ENCODE measurements at regions not wholly inside any gene's neighbourhood (a gene's known extent, or its start where the extent isn't known, plus 50 kb on each side); places are given as distances from the start of the nearest gene placed in this dataset.

GRCh38 chr3:87145553-87145952 is 81.6 kb upstream of the CHMP2B start:
- no peak overlapping the region for H3K4me3 ChIP-seq (ENCODE audit: low read length in 2 of 2)
- H3K27me3 ChIP-seq (ENCODE audit: control insufficient read depth in 1 of 2, insufficient read depth in 2 of 2, low read length in 2 of 2): peaks cover 0 to 2% of the 10 kb centered on the region in 2 donors
- no peaks in the 10 kb centered on the region for H3K4me1 ChIP-seq (ENCODE audit: control insufficient read depth, insufficient read depth, low read length)
- no peak overlapping the region for H3K27ac ChIP-seq (ENCODE audit: low read length)
- no peak overlapping the region for H3K9ac ChIP-seq (ENCODE audit: low read length in 2 of 2)
- H3K9me3 ChIP-seq (ENCODE audit: control insufficient read depth in 2 of 2, low read length in 2 of 2): peaks cover 0 to 7% of the 10 kb centered on the region in 2 donors
- no peaks in the 10 kb centered on the region for H3K36me3 ChIP-seq (ENCODE audit: control insufficient read depth in 2 of 2, insufficient read depth in 2 of 2, low read length in 2 of 2)

GRCh38 chr3:87136066-87136596 is 91.0 kb upstream of the CHMP2B start:
- Histone ChIP-seq H3K4me1 (ENCODE audit: control insufficient read depth, insufficient read depth, low read length) (no peaks in the 10 kb centered on the region), H3K27ac (ENCODE audit: low read length) (no peak overlapping the region)

GRCh38 chr3:87135412-87135811 is 91.7 kb upstream of the CHMP2B start:
- H3K4me3 ChIP-seq (ENCODE audit: low read length in 2 of 2): no peak overlapping the region
- H3K9ac ChIP-seq (ENCODE audit: low read length in 2 of 2): no peak overlapping the region
- H3K36me3 ChIP-seq (ENCODE audit: control insufficient read depth in 2 of 2, insufficient read depth in 2 of 2, low read length in 2 of 2): no peaks in the 10 kb centered on the region
- no peaks in the 10 kb centered on the region for H3K4me1 ChIP-seq (ENCODE audit: control insufficient read depth, insufficient read depth, low read length)
- H3K27me3 ChIP-seq (ENCODE audit: control insufficient read depth in 1 of 2, insufficient read depth in 2 of 2, low read length in 2 of 2): no peaks in the 10 kb centered on the region
- H3K27ac ChIP-seq (ENCODE audit: low read length): no peak overlapping the region
- H3K9me3 ChIP-seq (ENCODE audit: control insufficient read depth in 2 of 2, low read length in 2 of 2): no peaks in the 10 kb centered on the region

More at GRCh38 chr3:87136066-87136596, 91.0 kb upstream of the CHMP2B start:
- no peaks in the 10 kb centered on the region for H3K9me3 ChIP-seq (ENCODE audit: control insufficient read depth in 2 of 2, low read length in 2 of 2)
- no peaks in the 10 kb centered on the region for H3K27me3 ChIP-seq (ENCODE audit: control insufficient read depth in 1 of 2, insufficient read depth in 2 of 2, low read length in 2 of 2)
- no peaks in the 10 kb centered on the region for H3K36me3 ChIP-seq (ENCODE audit: control insufficient read depth in 2 of 2, insufficient read depth in 2 of 2, low read length in 2 of 2)
- no peak overlapping the region for H3K9ac ChIP-seq (ENCODE audit: low read length in 2 of 2)
- H3K4me3 ChIP-seq (ENCODE audit: low read length in 2 of 2): no peak overlapping the region

- no peaks in the 10 kb centered on the region for H3K4me1 ChIP-seq (ENCODE audit: control insufficient read depth, insufficient read depth, low read length)
- H3K9me3 ChIP-seq (ENCODE audit: control insufficient read depth in 2 of 2, low read length in 2 of 2): no peaks in the 10 kb centered on the region
- no peak overlapping the region for H3K27ac ChIP-seq (ENCODE audit: low read length)
- no peak overlapping the region for H3K4me3 ChIP-seq (ENCODE audit: low read length in 2 of 2)
- no peaks in the 10 kb centered on the region for H3K36me3 ChIP-seq (ENCODE audit: control insufficient read depth in 2 of 2, insufficient read depth in 2 of 2, low read length in 2 of 2)
- H3K9ac ChIP-seq (ENCODE audit: low read length in 2 of 2): no peak overlapping the region
- H3K27me3 ChIP-seq (ENCODE audit: control insufficient read depth in 1 of 2, insufficient read depth in 2 of 2, low read length in 2 of 2): no peaks in the 10 kb centered on the region
Measured at GRCh38 chr3:87132801-87133200, 94.3 kb upstream of the CHMP2B start.

- no peak overlapping the region for H3K27ac ChIP-seq (ENCODE audit: low read length)
- H3K4me1 ChIP-seq (ENCODE audit: control insufficient read depth, insufficient read depth, low read length): no peaks in the 10 kb centered on the region
- H3K9me3 ChIP-seq (ENCODE audit: control insufficient read depth in 2 of 2, low read length in 2 of 2): no peaks in the 10 kb centered on the region
- H3K27me3 ChIP-seq (ENCODE audit: control insufficient read depth in 1 of 2, insufficient read depth in 2 of 2, low read length in 2 of 2): no peaks in the 10 kb centered on the region
- H3K4me3 ChIP-seq (ENCODE audit: low read length in 2 of 2): no peak overlapping the region
- H3K9ac ChIP-seq (ENCODE audit: low read length in 2 of 2): no peak overlapping the region
- H3K36me3 ChIP-seq (ENCODE audit: control insufficient read depth in 2 of 2, insufficient read depth in 2 of 2, low read length in 2 of 2): no peaks in the 10 kb centered on the region
Measured at GRCh38 chr3:87128006-87128405, 99.1 kb upstream of the CHMP2B start.

- no peak overlapping the region for H3K4me3 ChIP-seq (ENCODE audit: low read length in 2 of 2)
- H3K4me1 ChIP-seq (ENCODE audit: control insufficient read depth, insufficient read depth, low read length): no peaks in the 10 kb centered on the region
- H3K9me3 ChIP-seq (ENCODE audit: control insufficient read depth in 2 of 2, low read length in 2 of 2): no peaks in the 10 kb centered on the region
- H3K9ac ChIP-seq (ENCODE audit: low read length in 2 of 2): no peak overlapping the region
- H3K36me3 ChIP-seq (ENCODE audit: control insufficient read depth in 2 of 2, insufficient read depth in 2 of 2, low read length in 2 of 2): no peaks in the 10 kb centered on the region
- H3K27ac ChIP-seq (ENCODE audit: low read length): no peak overlapping the region
- no peaks in the 10 kb centered on the region for H3K27me3 ChIP-seq (ENCODE audit: control insufficient read depth in 1 of 2, insufficient read depth in 2 of 2, low read length in 2 of 2)
Measured at GRCh38 chr3:87127281-87127680, 99.8 kb upstream of the CHMP2B start.

- H3K4me1 ChIP-seq (ENCODE audit: control insufficient read depth, insufficient read depth, low read length): no peaks in the 10 kb centered on the region
- no peaks in the 10 kb centered on the region for H3K36me3 ChIP-seq (ENCODE audit: control insufficient read depth in 2 of 2, insufficient read depth in 2 of 2, low read length in 2 of 2)
- H3K9me3 ChIP-seq (ENCODE audit: control insufficient read depth in 2 of 2, low read length in 2 of 2): no peaks in the 10 kb centered on the region
- H3K27ac ChIP-seq (ENCODE audit: low read length): no peak overlapping the region
- H3K4me3 ChIP-seq (ENCODE audit: low read length in 2 of 2): no peak overlapping the region
- no peak overlapping the region for H3K9ac ChIP-seq (ENCODE audit: low read length in 2 of 2)
- H3K27me3 ChIP-seq (ENCODE audit: control insufficient read depth in 1 of 2, insufficient read depth in 2 of 2, low read length in 2 of 2): no peaks in the 10 kb centered on the region
Measured at GRCh38 chr3:87126321-87126720, 100.8 kb upstream of the CHMP2B start.

- H3K4me1 ChIP-seq (ENCODE audit: control insufficient read depth, insufficient read depth, low read length): no peaks in the 10 kb centered on the region
- H3K9ac ChIP-seq (ENCODE audit: low read length in 2 of 2): no peak overlapping the region
- no peaks in the 10 kb centered on the region for H3K36me3 ChIP-seq (ENCODE audit: control insufficient read depth in 2 of 2, insufficient read depth in 2 of 2, low read length in 2 of 2)
- no peaks in the 10 kb centered on the region for H3K9me3 ChIP-seq (ENCODE audit: control insufficient read depth in 2 of 2, low read length in 2 of 2)
- H3K4me3 ChIP-seq (ENCODE audit: low read length in 2 of 2): no peak overlapping the region
- H3K27me3 ChIP-seq (ENCODE audit: control insufficient read depth in 1 of 2, insufficient read depth in 2 of 2, low read length in 2 of 2): no peaks in the 10 kb centered on the region
- no peak overlapping the region for H3K27ac ChIP-seq (ENCODE audit: low read length)
Measured at GRCh38 chr3:87125116-87125515, 102.0 kb upstream of the CHMP2B start.

GRCh38 chr3:87122766-87123165 is 104.3 kb upstream of the CHMP2B start:
- no peak overlapping the region for H3K9ac ChIP-seq (ENCODE audit: low read length in 2 of 2)
- H3K4me1 ChIP-seq (ENCODE audit: control insufficient read depth, insufficient read depth, low read length): no peaks in the 10 kb centered on the region
- H3K36me3 ChIP-seq (ENCODE audit: control insufficient read depth in 2 of 2, insufficient read depth in 2 of 2, low read length in 2 of 2): no peaks in the 10 kb centered on the region
- H3K9me3 ChIP-seq (ENCODE audit: control insufficient read depth in 2 of 2, low read length in 2 of 2): no peaks in the 10 kb centered on the region
- H3K27ac ChIP-seq (ENCODE audit: low read length): no peak overlapping the region
- no peaks in the 10 kb centered on the region for H3K27me3 ChIP-seq (ENCODE audit: control insufficient read depth in 1 of 2, insufficient read depth in 2 of 2, low read length in 2 of 2)
- no peak overlapping the region for H3K4me3 ChIP-seq (ENCODE audit: low read length in 2 of 2)

GRCh38 chr3:87121856-87122255 is 105.3 kb upstream of the CHMP2B start:
- no peak overlapping the region for H3K27ac ChIP-seq (ENCODE audit: low read length)
- H3K4me3 ChIP-seq (ENCODE audit: low read length in 2 of 2): no peak overlapping the region
- H3K27me3 ChIP-seq (ENCODE audit: control insufficient read depth in 1 of 2, insufficient read depth in 2 of 2, low read length in 2 of 2): no peaks in the 10 kb centered on the region
- H3K9ac ChIP-seq (ENCODE audit: low read length in 2 of 2): no peak overlapping the region
- no peaks in the 10 kb centered on the region for H3K9me3 ChIP-seq (ENCODE audit: control insufficient read depth in 2 of 2, low read length in 2 of 2)
- H3K36me3 ChIP-seq (ENCODE audit: control insufficient read depth in 2 of 2, insufficient read depth in 2 of 2, low read length in 2 of 2): no peaks in the 10 kb centered on the region
- H3K4me1 ChIP-seq (ENCODE audit: control insufficient read depth, insufficient read depth, low read length): no peaks in the 10 kb centered on the region

GRCh38 chr3:87120881-87121280 is 106.2 kb upstream of the CHMP2B start:
- no peaks in the 10 kb centered on the region for H3K36me3 ChIP-seq (ENCODE audit: control insufficient read depth in 2 of 2, insufficient read depth in 2 of 2, low read length in 2 of 2)
- no peaks in the 10 kb centered on the region for H3K27me3 ChIP-seq (ENCODE audit: control insufficient read depth in 1 of 2, insufficient read depth in 2 of 2, low read length in 2 of 2)
- no peaks in the 10 kb centered on the region for H3K9me3 ChIP-seq (ENCODE audit: control insufficient read depth in 2 of 2, low read length in 2 of 2)
- no peaks in the 10 kb centered on the region for H3K4me1 ChIP-seq (ENCODE audit: control insufficient read depth, insufficient read depth, low read length)
- no peak overlapping the region for H3K9ac ChIP-seq (ENCODE audit: low read length in 2 of 2)
- H3K27ac ChIP-seq (ENCODE audit: low read length): no peak overlapping the region
- no peak overlapping the region for H3K4me3 ChIP-seq (ENCODE audit: low read length in 2 of 2)

Measured in stomach smooth muscle (tissue), 2 donors.